T-helper 1 cell treated with Interleukin-12 subunit alpha and Interleukin-12 subunit beta and Interleukin-4 antibody, amounts not matched to agents 30 μg/mL and 1 μg/mL, for 36 hours (primary cell): ENCODE measurements at regions not wholly inside any gene's neighbourhood (a gene's known extent, or its start where the extent isn't known, plus 50 kb on each side); places are given as distances from the start of the nearest gene placed in this dataset.

Experiments
- H3K27ac Mint-ChIP-seq: one replicate; pipeline ENCODE4 v1.8.0; 2021; ENCODE audit warnings: mild to moderate bottlenecking, mixed read lengths
- H3K27me3 Mint-ChIP-seq: one replicate; pipeline ENCODE4 v1.8.0; 2021; ENCODE audit warnings: low read depth, mixed read lengths
- H3K36me3 Mint-ChIP-seq: one replicate; pipeline ENCODE4 v1.8.0; 2021; ENCODE audit warnings: low read depth, mixed read lengths
- H3K4me1 Mint-ChIP-seq: one replicate; pipeline ENCODE4 v1.8.0; 2021; ENCODE audit warnings: low read depth, mixed read lengths
- H3K4me3 Mint-ChIP-seq: one replicate; pipeline ENCODE4 v1.8.0; 2021; ENCODE audit warnings: mild to moderate bottlenecking, moderate library complexity, mixed read lengths
- H3K9me3 Mint-ChIP-seq: one replicate; pipeline ENCODE4 v1.8.0; 2021; ENCODE audit warnings: mixed read lengths

DNA sequence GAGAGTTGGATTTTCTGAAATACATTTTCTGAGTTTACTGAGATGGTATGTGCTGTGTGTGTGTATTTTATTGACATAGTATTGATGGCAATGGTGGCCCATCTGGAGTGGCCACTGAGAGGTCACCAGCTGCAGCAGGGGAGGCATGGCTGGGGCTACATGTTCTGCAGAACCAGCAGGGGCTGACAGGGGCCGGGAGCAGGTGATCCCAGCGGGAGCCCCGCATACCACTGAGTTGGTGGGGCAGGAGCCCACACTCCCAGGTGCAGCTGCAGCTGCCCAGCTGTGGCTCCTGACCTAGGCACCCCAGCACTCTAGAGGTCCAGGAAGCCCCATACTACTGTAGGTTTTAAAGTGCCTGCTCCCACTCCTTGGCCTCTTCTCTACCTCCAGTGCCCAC, 1044.2 kb upstream of the CDH9 start:
- no peaks in the 10 kb centered on the region for H3K27me3 Mint-ChIP-seq
- H3K27ac Mint-ChIP-seq = no peak overlapping the region
- no peak overlapping the region for H3K4me3 Mint-ChIP-seq
- H3K36me3 Mint-ChIP-seq = no peaks in the 10 kb centered on the region
- H3K9me3 Mint-ChIP-seq = peaks cover 18% of the 10 kb centered on the region
- H3K4me1 Mint-ChIP-seq = no peaks in the 10 kb centered on the region

DNA sequence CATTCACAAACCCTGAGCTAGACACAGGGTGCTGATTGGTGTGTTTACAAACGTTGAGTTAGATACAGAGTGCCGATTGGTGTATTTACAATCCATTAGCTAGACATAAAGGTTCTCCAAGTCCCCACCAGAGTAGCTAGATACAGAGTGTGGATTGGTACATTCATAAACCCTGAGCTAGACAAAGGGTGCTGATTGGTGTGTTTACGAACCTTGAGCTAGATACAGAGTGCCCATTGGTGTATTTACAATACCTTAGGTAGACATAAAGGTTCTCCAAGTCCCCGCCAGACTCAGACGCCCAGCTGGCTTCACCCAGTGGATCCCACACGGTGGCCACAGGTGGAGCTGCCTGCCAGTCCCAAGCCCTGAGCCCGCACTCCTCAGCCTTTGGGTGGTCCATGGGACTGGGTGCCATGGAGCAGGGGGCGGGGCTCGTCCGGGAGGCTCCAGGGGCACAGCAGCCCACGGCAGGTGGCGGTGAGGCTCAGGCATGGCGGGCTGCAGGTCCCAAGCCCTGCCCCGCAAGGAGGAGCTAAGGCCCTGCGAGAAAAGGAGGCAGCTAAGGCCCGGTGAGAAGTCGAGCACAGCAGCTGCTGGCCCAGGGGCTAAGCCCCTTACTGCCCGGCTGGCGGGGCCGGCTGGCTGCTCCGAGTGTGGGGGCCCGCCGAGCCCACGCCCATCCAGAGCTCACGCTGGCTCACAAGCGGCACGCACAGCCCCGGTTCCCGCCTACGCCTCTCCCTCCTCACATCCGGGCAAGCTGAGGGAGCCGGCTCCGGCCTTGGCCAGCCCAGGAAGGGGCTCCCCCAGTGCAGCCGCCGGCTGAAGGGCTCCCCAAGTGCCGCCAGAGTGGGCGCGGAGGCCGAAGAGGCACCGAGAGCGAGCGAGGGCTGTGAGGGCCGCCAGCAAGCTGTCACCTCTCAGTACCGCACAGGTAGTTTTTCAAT, 1039.2 kb upstream of the CDH9 start:
- no peaks in the 10 kb centered on the region for H3K36me3 Mint-ChIP-seq
- H3K4me1 Mint-ChIP-seq = no peaks in the 10 kb centered on the region
- H3K27me3 Mint-ChIP-seq = no peaks in the 10 kb centered on the region
- no peak overlapping the region for H3K27ac Mint-ChIP-seq
- peaks cover 17% of the 10 kb centered on the region for H3K9me3 Mint-ChIP-seq
- no peak overlapping the region for H3K4me3 Mint-ChIP-seq

DNA sequence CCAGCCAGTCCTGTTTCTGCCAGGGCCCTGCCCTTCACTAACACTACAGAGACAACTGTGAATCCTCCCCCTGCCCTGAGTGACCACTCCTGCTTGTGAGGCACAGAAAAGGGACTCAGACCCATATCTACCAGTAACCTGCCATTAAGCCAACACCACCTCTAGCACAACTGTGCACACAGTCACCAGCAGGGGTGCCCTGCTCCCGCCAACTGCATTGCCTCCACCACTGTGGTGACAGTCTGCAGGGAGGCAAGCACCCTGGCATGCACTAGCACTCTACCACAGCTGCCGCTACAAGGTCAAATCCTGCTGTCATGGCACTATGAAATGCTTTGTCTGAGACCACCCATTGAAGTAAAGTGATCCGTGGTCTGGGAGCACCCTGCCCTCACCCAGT, 1028.5 kb upstream of the CDH9 start:
- Mint-ChIP-seq H3K4me1 (no peaks in the 10 kb centered on the region), H3K36me3 (no peaks in the 10 kb centered on the region), H3K27ac (no peak overlapping the region), H3K4me3 (no peak overlapping the region), H3K27me3 (no peaks in the 10 kb centered on the region), H3K9me3 (peaks cover 9% of the 10 kb centered on the region)

DNA sequence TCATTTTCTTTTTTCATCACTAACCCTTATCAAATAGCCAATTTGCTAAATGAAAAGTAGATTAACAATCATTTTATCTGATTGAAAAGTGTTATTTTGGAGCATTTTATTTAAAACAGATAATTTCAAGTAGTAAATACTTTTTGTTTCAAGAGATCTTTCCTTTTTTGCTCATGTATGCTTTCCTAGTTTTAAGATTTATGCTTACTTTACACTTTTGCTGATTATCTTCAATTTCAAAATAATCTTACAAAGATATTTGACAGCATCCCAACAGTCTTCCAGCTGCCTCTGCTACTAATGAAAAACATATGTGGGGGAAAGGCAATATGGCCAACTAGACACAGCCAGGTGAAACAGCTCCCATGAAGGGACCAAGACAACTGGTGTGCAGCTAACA, 1027.3 kb upstream of the CDH9 start:
- Mint-ChIP-seq H3K27me3 (no peaks in the 10 kb centered on the region), H3K36me3 (no peaks in the 10 kb centered on the region), H3K4me1 (no peaks in the 10 kb centered on the region), H3K9me3 (peaks cover 6% of the 10 kb centered on the region), H3K27ac (no peak overlapping the region), H3K4me3 (no peak overlapping the region)

DNA sequence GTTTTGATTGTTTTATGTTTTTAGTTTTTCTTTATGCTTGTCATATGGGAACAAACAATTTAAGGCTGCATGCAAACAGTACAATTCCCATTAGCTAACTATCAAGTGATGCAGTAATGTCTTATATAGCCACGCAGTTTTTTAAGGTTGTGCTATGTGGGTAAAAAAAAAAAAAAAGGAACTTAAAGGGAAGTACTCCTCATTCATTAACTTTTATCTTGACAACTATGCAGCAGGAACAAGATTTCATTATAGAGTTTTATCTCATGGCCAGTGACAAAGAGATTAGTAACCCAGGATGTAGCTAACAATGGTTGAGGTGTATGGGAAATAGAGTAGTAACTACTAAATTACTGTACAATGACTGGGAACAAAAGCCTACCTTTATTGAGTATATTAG, 1008.2 kb upstream of the CDH9 start:
- H3K27me3 Mint-ChIP-seq = no peaks in the 10 kb centered on the region
- no peak overlapping the region for H3K27ac Mint-ChIP-seq
- H3K4me3 Mint-ChIP-seq = no peak overlapping the region
- no peaks in the 10 kb centered on the region for H3K4me1 Mint-ChIP-seq
- H3K9me3 Mint-ChIP-seq = peaks cover 17% of the 10 kb centered on the region
- no peaks in the 10 kb centered on the region for H3K36me3 Mint-ChIP-seq

DNA sequence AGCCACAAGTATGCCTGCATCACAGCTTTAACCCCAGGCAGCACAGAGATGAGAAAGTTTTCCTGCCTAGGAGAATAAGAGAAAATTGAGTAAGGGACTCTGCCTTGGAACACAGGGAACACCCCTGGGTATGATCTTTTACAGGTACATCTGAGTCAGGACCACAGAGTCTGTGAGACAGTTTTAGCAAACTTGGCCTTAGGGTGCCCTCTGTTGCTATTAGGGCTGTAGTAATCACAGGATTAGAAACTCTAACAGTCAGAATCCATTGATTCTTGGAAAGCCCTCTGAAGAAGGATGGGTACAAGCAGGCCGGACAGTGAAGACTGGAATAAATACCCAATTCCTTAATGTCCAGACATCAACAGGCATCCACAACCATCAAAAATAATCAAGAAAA, 989.5 kb upstream of the CDH9 start:
- Mint-ChIP-seq H3K4me1 (no peaks in the 10 kb centered on the region), H3K4me3 (no peak overlapping the region)

DNA sequence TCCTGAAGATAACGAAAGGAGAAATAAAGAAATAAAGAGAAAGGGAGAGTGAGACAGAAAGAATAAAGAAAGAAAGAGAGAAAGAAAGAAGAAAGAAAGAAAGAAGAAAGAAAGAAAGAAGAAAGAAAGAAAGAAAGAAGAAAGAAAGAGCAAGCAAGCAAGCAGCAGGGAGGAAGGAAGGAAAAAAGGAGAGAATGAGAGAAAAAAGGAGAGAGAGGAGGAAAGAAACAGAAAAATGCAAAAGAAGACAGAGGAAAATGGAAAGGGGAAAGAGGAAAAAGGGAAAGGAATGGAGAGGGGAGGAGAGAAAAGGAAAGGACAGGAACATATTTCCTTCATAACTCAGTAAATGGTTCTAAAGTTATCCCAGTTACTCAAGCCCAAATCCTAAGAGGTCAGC, 978.8 kb upstream of the CDH9 start:
- peak overlapping the region; percentile 38 for H3K27ac Mint-ChIP-seq

More for the DNA sequence above, 989.5 kb upstream of the CDH9 start:
- no peak overlapping the region for H3K27ac Mint-ChIP-seq
- H3K27me3 Mint-ChIP-seq = no peaks in the 10 kb centered on the region
- H3K36me3 Mint-ChIP-seq = no peaks in the 10 kb centered on the region
- peaks cover 31% of the 10 kb centered on the region for H3K9me3 Mint-ChIP-seq

DNA sequence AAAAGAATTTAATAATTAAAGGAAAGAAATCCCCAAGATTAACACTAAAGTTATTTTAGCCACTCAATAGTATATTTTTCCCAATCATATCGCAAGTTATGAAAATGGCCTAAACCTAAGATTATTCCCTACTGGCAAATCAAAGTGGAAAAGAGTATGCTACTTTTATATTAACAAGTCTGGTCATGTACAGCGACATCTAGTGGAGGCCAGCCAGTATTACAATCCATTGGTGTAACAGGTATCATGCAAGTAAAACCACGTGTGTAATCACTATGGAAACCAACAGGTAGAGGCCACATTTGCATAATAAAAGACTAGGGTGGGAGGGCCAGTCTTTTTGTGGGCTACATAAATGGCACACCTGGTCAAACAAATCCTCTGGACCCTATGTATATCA, 976.4 kb upstream of the CDH9 start:
- no peaks in the 10 kb centered on the region for H3K4me1 Mint-ChIP-seq
- H3K4me3 Mint-ChIP-seq = no peak overlapping the region
- no peaks in the 10 kb centered on the region for H3K27me3 Mint-ChIP-seq
- H3K9me3 Mint-ChIP-seq = peaks cover 63% of the 10 kb centered on the region
- no peaks in the 10 kb centered on the region for H3K36me3 Mint-ChIP-seq
- no peak overlapping the region for H3K27ac Mint-ChIP-seq

More for the DNA sequence above, 978.8 kb upstream of the CDH9 start:
- Mint-ChIP-seq H3K36me3 (no peaks in the 10 kb centered on the region), H3K4me1 (no peaks in the 10 kb centered on the region), H3K9me3 (peaks cover 48% of the 10 kb centered on the region), H3K27me3 (no peaks in the 10 kb centered on the region), H3K4me3 (no peak overlapping the region)

DNA sequence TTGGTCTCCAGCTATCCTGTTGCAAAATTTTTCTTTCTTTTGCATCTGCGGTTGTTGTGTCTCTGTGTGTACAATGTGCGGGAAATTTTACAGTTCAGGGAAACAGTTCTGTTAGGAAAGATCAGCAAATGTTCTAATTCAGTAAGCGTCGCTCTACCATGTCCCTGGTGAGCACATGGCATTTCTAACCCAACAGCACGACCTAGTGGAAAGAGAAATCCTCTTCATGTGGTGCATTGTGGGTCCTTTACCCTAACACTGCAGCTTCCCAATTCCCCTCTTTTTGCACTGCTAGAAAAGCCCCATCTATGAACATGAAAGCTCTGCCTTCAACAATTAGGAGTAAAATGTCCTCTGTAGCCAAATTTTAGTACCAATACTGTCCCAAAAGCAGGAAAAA, 974.2 kb upstream of the CDH9 start:
- Mint-ChIP-seq H3K4me3 (no peak overlapping the region), H3K36me3 (no peaks in the 10 kb centered on the region), H3K4me1 (no peaks in the 10 kb centered on the region), H3K27me3 (no peaks in the 10 kb centered on the region), H3K9me3 (peaks cover 54% of the 10 kb centered on the region), H3K27ac (no peak overlapping the region)

DNA sequence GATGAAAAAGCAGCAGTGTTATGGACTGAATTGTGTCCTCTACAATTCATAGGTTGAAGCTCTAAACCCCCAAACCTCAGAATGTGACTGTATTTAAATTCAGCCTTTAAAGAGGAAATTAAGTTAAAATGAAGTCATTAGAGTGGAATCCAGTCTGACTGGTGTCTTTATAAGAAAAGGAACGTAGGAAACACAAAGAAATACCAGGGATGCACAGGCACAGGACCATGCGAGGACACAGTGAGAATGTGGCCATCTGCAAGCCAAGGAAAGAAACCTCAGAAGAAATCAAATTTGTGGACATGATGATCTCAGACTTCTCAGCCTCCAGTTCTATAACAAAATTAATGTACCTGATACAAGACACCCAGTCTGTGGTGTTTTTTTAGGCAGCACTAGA, 971.2 kb upstream of the CDH9 start:
- Mint-ChIP-seq H3K9me3 (peaks cover 49% of the 10 kb centered on the region), H3K27me3 (no peaks in the 10 kb centered on the region), H3K27ac (no peak overlapping the region), H3K4me3 (no peak overlapping the region), H3K4me1 (no peaks in the 10 kb centered on the region), H3K36me3 (no peaks in the 10 kb centered on the region)

DNA sequence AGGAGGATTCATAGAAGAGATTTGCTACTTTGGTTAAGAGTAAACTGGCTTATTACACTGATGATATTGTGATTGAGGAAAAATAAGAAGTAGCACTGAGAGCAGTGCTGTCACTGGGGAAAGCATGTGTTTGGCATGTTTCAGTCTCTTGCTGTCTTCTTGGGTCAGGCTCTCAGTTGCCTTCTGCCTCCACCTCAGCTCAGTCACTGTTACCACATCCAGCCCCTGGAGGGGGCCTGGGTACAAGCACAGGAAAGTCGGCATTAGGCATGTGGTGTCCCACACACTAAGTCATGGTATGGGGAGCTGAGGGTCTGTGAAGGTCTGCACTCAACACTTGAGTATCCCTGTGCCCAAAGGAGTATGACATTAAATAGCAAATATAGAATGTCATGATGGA, 958.3 kb upstream of the CDH9 start:
- Mint-ChIP-seq H3K9me3 (peaks cover 32% of the 10 kb centered on the region), H3K4me1 (no peaks in the 10 kb centered on the region), H3K4me3 (no peak overlapping the region), H3K27ac (no peak overlapping the region), H3K27me3 (no peaks in the 10 kb centered on the region), H3K36me3 (no peaks in the 10 kb centered on the region)

DNA sequence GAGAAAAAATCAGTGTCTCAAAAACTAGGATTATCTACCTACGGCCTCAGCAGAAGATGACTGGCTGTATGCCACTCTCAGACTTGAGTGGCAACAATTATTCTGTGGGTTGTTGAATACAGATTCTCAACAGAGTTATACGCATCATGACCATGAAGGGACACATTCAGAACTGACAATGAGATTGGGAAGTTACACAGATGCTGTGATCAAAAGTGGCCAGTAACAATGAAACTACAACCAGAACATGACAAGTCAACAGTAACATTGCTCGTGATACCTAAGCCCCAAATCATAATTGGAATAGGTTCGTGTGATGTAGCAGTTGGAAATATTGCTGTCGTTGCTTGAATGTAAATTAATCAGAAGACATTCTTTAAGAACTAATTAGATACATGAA, 957.5 kb upstream of the CDH9 start:
- Mint-ChIP-seq H3K4me3 (no peak overlapping the region), H3K27ac (no peak overlapping the region), H3K27me3 (no peaks in the 10 kb centered on the region), H3K9me3 (peaks cover 31% of the 10 kb centered on the region), H3K4me1 (no peaks in the 10 kb centered on the region), H3K36me3 (no peaks in the 10 kb centered on the region)

DNA sequence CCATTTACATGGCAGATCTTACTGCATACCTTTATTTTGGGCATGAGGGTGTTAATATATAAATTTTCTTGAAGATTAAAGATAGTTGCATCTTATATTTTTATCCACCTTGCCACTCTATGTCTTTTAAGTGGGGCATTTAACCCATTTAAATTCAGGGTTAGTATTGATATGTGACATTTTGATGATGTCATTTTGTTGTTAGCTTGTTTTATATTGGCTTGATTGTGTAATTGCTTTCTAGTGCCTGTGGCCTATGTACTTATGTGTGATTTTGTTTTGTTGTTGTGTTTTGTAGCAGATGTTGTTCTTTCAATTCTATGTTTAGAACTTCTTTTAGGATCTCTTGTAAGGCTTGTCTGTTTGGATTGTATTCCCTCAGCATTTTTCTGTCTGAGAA, 939.9 kb upstream of the CDH9 start:
- no peaks in the 10 kb centered on the region for H3K4me1 Mint-ChIP-seq
- H3K4me3 Mint-ChIP-seq = no peak overlapping the region
- H3K27me3 Mint-ChIP-seq = no peaks in the 10 kb centered on the region
- H3K9me3 Mint-ChIP-seq = peaks cover 30% of the 10 kb centered on the region
- H3K27ac Mint-ChIP-seq = no peak overlapping the region
- no peaks in the 10 kb centered on the region for H3K36me3 Mint-ChIP-seq

DNA sequence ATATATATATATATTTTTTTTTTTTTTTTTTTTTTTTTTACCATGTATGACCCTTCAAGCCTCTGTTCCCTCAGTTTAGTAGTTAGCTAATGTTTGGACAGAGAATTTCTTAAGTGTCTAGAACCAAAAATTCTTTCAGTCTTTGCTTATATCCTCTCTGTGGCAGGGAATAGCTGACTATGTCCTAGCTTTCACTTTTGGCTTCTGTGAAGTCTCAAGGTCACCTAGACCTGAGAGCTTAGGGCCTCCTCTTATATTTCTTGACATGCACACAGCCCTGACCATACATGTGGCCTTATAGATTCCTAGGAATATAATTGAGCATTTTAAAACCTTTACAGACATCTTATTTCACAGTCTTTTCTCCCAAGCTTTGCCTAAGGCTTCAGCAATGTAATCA, 930.8 kb upstream of the CDH9 start:
- Mint-ChIP-seq H3K4me3 (no peak overlapping the region), H3K4me1 (no peaks in the 10 kb centered on the region), H3K9me3 (peaks cover 16% of the 10 kb centered on the region), H3K36me3 (no peaks in the 10 kb centered on the region), H3K27ac (no peak overlapping the region), H3K27me3 (no peaks in the 10 kb centered on the region)

DNA sequence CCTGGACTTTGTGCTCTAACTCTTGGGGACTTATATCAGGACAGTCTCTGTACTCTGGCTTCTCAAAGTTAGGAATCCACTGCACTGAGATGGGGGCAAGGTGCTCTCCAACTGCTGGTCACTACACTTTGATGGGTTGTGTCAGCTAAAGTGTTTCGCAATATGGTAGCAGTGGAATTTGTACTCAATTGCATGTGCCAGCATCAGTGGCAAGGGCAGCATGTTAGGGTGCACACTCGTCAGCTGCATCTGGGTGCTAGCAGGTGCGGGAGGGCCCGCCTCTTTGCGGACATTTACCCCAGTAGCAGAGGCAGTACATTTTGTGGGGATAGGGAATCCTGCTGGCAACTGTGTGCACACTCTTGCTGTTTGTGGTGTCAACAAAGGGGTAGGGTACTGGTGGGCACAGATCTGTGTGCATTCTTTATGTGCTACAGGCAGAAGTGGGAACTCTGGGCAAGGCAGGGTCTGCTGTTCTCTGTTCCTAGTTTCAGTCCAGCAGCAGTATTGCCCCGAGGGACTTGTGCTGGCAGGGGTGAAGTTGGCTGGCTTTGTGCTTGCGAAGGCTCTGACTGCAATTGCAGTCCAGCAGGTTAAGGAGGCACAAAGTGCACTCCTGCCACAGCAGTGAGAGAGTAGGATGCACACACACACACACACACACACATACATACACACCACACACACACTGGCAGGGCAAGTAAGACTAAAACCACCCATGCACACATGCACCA, 924.8 kb upstream of the CDH9 start:
- Mint-ChIP-seq H3K27me3 (no peaks in the 10 kb centered on the region), H3K4me3 (no peak overlapping the region), H3K27ac (no peak overlapping the region)

More for the DNA sequence above, 924.8 kb upstream of the CDH9 start:
- Mint-ChIP-seq H3K9me3 (peaks cover 42% of the 10 kb centered on the region), H3K4me1 (no peaks in the 10 kb centered on the region), H3K36me3 (no peaks in the 10 kb centered on the region)
